ENCODE measurements at regions not wholly inside any gene's neighbourhood (a gene's known extent, or its start where the extent isn't known, plus 50 kb on each side); places are given as distances from the start of the nearest gene placed in this dataset.

DNA sequence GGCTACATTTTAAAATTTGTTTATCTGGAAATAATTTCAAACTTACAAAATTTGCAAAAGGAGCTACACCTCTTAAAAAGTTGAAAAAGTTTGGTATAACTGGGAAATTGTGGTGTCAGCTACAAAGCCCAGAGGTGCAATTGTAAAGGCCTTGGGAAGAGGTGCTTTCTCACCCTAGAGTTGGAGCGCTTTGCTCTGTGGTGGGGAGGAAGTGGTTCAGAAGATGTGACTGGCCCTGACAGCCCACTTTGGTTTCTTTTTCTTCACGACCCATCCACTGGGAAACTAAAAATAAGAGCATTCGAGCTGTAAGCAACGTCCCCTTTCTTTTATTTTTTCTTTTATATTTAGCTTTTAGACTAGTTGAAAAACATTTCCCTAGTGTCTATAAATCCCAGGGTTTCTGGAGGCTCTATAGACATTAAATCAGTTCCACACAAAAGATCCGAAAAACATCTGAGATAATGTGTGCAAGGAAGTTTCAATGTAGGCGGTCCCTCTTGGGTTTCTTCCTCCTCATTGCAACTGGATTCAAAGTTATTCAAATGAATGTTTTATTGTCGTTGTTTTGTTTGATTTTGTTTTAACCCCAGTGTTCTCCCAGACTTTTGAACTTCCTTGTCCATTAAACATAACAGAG lies 397.8 kb downstream of the KIF16B start:
- no peak for DNase-seq (ENCODE audit: low read depth in 4 of 4, low spot score in 3 of 4)

DNA sequence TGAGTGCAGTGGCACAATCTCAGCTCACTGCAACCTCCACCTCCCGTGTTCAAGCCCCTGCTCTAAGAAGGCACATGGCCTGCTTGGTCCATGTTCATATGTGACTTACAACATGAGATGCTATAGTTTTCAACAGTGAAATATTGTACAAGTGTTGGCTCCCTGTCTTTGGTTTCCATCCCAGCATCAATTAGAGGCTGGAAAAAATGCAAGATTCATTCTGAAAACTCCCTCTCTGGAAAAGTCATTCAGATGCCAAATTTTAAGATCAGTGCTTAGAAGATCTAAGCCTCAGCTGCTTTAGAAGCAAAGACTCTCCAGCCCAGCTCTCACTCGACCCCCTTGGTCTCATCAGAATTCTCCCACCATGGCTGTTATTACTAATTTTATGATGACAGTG lies 398.9 kb downstream of the KIF16B start:
- no peak for DNase-seq (ENCODE audit: low read depth in 4 of 4, low spot score in 3 of 4)

- DNase-seq (ENCODE audit: low read depth in 4 of 4, low spot score in 3 of 4), result no peak
These were observed 400.2 kb downstream of the KIF16B start for GRCh38 chr20:16173044-16173443.

DNA sequence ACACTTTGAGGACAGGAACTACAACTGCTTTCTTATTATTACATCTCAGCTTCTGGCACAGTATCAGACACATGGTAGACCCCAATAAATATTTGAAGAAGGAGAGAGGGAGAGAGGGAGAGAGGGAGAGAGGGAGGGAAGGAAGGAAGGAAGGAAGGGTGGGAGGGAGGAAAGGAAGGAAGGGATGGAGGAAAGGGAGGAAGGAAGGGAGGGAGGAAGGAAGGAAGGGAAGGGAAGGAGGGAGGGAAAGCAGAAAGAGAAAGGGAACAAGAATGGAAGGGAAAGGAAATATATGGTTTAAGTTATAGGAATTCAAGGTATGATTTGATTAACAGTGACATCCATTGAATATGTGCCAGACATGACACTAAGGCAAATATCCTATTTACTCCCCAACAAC lies 402.1 kb downstream of the KIF16B start:
- no peak for DNase-seq (ENCODE audit: low read depth in 4 of 4, low spot score in 3 of 4)

GRCh38 chr20:16170406-16170971 lies 402.8 kb downstream of the KIF16B start:
- DNase-seq (ENCODE audit: low read depth in 4 of 4, low spot score in 3 of 4), result no peak

GRCh38 chr20:16167423-16168130 lies 405.7 kb downstream of the KIF16B start:
- no peak for DNase-seq (ENCODE audit: low read depth in 4 of 4, low spot score in 3 of 4)

- peak in 1 of 4 donors; percentile 18 for DNase-seq (ENCODE audit: low read depth in 4 of 4, low spot score in 3 of 4)
These were observed 406.5 kb downstream of the KIF16B start for GRCh38 chr20:16166737-16167136.

GRCh38 chr20:16158976-16159286 lies 414.3 kb downstream of the KIF16B start:
- no peak for DNase-seq (ENCODE audit: low read depth in 4 of 4, low spot score in 3 of 4)

- no peak for DNase-seq (ENCODE audit: low read depth in 4 of 4, low spot score in 3 of 4)
These were observed 414.9 kb downstream of the KIF16B start for GRCh38 chr20:16158090-16158975.

DNA sequence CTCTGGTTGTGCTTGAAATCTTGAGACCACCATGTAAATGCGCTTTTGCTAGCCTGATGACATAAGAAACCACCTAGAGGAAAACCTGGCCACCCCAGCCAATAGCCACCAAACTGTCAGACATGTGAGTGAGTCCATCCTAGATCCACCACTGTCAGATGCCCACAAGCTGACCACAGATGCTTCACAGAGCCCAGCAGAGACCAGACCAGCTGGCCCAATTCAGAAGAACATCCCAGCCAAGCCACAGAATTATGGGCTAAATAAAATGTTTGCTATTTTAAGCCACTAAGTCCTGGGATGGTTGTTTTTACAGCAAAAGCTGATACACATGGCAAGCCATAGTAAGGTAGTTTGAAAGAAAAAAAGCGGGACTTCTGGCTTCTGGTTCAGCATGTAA lies 425.3 kb downstream of the KIF16B start:
- no peak for DNase-seq (ENCODE audit: low read depth in 4 of 4, low spot score in 3 of 4)

- DNase-seq (ENCODE audit: low read depth in 4 of 4, low spot score in 3 of 4), result no peak
These were observed 426.0 kb downstream of the KIF16B start for GRCh38 chr20:16147216-16147615.

DNA sequence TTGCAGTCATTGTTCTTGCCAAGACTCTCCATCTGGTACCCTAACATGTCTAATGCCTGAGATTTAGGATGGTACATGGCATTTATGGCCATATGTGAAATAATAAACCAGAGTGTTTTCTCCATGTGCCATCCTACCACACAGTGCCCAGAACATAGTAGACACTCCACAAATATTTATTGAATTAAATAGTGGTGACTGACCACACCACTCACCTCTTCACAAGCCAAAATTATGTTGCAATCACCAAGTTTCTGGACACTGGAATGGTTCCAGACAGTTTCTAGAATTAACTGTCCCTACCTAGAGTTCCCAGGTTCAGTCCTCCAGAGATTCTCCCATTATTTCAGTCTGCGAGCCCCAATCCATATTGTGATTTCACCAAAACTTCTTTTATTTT lies 427.3 kb downstream of the KIF16B start:
- no peak for DNase-seq (ENCODE audit: low read depth in 4 of 4, low spot score in 3 of 4)

- DNase-seq (ENCODE audit: low read depth in 4 of 4, low spot score in 3 of 4), result no peak
These were observed 429.7 kb downstream of the KIF16B start for GRCh38 chr20:16143596-16143995.

DNA sequence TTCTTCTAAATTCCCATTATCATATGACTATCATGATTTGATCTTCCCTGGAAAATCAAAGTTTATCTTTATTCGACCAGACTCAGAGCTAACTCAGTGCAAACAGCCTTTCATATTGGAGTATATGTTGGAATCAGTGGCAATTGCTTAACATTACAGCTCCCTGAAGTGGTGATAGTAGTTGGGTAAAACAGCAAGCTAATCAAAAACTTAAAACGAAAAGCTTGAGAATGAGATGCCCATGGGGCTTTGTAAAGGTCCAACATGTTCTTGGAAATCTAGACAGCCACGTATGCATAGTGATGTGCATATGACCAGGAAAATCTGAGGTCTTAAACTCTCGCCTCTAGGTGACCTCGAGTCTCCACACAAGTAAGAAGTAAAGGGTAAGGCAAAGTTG lies 437.6 kb downstream of the KIF16B start:
- no peak for DNase-seq (ENCODE audit: low read depth in 4 of 4, low spot score in 3 of 4)

DNA sequence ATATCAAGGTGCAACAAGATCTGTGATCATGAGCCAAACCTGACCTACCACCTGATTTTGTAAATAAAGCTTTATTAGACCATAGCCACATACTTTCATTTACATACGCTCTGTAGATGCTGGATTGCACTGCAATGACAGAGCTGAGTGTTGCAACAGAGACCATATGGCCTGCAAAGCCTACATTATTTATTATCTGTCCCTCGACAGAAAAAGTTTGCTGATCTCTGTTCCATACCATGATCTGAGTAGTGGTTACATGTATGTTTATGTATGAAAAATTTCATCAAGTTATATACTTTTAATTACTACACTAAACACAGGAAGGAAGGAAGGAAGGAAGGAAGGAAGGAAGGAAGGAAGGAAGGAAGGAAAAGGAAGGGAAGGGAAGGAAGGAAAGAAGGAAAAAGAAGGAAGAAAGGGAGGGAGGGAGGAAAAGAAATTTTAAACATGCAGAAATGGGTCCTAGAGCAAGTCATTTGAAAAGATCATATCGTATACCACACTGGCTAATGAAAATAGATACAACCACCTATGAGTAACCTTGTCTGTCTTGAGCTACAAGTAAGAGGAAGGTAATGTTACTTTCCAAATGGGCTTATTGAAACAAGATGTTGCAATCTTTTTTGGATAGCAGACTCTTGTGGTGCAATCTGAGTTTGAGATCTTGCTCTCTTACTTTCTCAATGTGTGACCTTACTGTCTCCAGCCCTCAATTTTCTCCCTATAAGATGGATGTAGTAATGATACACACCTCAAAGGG lies 441.0 kb downstream of the KIF16B start:
- no peak for DNase-seq (ENCODE audit: low read depth in 4 of 4, low spot score in 3 of 4)

- no peak for DNase-seq (ENCODE audit: low read depth in 4 of 4, low spot score in 3 of 4)
These were observed 443.8 kb downstream of the KIF16B start for GRCh38 chr20:16129411-16129810.

DNA sequence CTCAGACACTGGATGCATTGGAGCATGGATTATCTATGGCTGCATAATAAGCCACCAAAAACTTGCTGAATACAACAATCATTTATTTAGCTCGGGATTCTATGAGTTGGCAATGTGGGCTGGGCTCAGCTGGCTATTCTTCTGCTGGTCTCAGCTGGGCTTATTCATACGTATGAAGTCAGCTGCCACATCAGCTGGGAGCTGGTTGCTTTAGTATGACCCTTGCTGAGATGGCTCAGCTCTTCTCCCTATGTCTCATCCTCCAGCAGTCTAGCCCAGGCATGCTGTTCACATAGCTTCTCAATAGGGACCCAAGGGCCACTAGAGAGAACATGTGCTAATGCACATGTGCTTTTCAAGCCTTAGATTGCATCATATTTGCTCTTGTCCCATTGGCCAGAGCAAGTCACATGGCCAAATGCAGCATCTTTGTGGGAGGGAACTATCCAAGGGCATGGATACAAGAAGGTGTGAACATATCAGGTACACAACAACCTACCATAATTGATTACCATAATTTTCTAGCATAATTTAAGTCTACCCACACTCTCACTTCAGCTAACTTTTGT lies 444.6 kb downstream of the KIF16B start:
- no peak for DNase-seq (ENCODE audit: low read depth in 4 of 4, low spot score in 3 of 4)

DNA sequence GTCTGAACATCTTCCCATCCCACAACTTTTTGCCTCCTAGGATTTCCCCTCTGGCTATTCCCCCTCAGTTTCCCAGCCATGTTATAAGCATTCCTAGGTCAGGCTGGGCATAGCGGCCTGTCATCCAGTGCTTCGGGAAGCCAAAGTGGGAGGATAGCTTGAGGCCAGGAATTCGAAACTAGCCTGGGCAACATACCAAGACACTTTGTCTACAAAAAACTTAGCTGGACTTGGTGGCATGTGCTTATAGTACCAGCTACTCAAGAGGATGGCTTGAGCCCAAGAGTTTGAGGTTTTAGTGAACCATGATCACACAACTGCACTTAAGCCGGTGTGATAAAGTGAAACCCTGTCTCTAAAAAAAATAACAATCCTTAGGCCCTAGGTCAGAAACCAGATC lies 447.4 kb downstream of the KIF16B start:
- no peak for DNase-seq (ENCODE audit: low read depth in 4 of 4, low spot score in 3 of 4)

GRCh38 chr20:16124911-16125776 lies 448.1 kb downstream of the KIF16B start:
- no peak for DNase-seq (ENCODE audit: low read depth in 4 of 4, low spot score in 3 of 4)
